Glomerular endothelial cell (primary cell): ENCODE measurements at regions not wholly inside any gene's neighbourhood (a gene's known extent, or its start where the extent isn't known, plus 50 kb on each side); places are given as distances from the start of the nearest gene placed in this dataset.

Source experiments
- DNase-seq: peaks from one replicate; pipeline ENCODE4 v3.0.0-alpha.2; 2011; ENCODE audit warnings: low read depth, low spot score; ENCODE audit errors: extremely low read depth

DNA sequence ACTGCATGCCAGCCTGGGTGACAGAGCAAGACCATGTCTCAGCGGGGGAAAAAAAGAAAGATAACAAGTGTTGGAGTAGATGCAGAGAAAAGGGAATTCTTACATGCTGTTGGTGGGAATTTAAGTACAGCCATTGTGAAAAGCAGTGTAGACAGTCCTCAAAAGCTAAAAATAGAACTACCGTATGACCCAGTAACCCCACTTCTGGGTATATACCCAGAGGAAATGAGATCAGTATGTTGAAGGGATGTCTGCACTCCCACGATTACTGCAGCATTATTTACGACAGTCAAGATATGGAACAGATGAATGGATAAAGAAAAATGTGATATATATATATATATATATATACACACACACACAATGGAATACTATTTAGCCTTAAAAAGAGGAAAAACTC, 225.3 kb upstream of the SLC24A2 start:
- DNase-seq, result no peak

GRCh38 chr9:20012232-20012631, 223.4 kb upstream of the SLC24A2 start:
- DNase-seq, result no peak

DNA sequence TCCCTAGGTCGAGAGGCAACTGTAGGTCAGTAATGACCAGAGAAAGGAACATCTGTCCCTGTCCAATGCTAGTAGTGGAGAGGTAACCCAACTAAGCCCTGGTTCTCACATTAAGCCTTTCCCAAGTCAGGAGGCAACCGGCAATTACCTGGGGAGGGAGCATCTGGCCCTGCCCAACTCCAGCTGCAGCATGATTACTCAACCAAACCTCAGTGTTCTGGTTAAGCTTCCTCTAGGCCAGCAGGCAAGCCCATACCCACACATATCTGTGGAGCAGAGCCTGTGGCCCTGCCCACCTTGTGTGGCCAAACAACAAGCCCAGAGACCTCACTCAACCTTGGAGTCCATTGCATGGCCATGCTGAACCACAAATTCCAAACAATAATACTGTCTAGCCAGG, 220.8 kb upstream of the SLC24A2 start:
- DNase-seq, result no peak

GRCh38 chr9:20002011-20002410, 213.2 kb upstream of the SLC24A2 start:
- DNase-seq, result no peak

DNA sequence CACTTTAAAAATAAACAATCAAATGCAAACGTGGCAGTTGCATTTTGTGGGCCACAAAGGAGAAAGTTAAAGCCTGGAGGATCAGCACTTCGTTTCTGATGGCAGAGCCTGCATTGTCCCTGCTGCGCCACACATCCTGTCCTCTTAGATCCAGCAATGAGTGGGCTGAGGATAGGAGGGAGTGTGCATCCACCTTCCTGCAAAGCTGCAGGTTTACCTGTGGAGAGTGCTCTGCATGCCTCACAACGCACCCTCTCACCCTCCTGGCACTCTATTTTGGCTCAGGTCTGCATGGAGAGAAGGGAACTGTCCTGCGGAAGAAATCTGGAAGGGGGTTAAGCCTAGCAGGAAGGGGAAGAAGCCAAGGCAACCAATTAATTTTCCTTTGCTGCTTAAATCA, 212.2 kb upstream of the SLC24A2 start:
- no peak for DNase-seq

- DNase-seq, result no peak
These were observed 210.7 kb upstream of the SLC24A2 start for GRCh38 chr9:19999491-20000057.

- no peak for DNase-seq
These were observed 210.1 kb upstream of the SLC24A2 start for GRCh38 chr9:19998823-19999455.

- DNase-seq, result no peak
These were observed 209.3 kb upstream of the SLC24A2 start for GRCh38 chr9:19998153-19998552.

DNA sequence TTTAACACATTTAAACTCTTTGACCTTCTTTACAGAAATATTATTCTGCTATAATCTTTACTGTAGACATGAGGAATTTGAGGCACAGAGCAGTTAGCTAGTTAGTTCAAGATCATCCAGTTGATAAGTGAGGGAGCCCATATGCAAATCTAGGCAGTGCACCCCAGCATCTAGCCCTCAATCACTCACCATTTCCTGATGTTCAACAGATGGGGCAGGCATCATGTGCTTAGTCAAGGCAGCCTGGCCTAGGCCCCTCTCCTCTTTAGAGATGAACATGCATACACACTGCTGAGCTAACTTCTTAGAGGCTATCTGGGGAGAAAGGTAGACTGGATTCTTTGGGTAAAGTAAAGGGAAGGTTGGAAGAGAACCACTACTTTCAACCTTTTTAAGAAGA, 206.8 kb upstream of the SLC24A2 start:
- DNase-seq, result no peak

GRCh38 chr9:19994296-19994695, 205.5 kb upstream of the SLC24A2 start:
- DNase-seq, result no peak

GRCh38 chr9:19992556-19992955, 203.7 kb upstream of the SLC24A2 start:
- DNase-seq, result no peak

DNA sequence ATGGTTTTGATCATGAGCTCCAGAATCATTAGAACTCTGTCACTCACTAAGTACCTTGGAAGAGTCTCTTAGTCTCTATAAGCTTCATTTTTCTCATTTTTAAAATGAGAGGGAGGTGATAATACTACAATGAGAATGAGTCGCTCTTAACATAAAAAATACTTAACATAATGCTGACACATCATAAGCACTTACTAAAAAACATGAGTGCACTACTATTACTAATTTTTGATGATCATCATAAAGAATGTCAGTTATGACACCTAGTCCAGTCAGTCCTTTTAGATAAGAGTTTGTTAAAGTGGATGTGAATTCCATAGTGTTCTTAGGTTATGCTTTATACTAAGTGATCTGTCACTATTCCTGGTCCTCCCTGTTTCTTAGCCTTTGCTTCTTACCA, 200.4 kb upstream of the SLC24A2 start:
- no peak for DNase-seq

DNA sequence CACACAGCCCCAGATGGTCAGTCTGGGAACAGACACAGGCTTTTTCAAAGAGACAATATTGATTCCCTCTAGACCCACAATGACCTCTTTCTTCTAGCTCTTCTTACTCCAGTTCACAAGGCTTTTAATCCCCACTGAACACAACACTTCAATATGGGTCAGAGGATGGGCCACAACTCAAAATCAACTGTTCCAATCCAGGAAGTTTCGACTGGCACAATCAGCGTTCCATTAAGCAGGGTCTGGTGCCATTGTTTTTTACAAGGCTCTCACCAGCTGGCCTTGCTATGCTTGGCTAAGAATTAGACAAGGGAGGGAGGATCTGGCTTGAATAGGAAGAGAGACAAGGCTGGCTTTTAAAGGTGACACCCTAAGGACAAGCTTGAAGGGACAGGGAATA, 199.4 kb upstream of the SLC24A2 start:
- no peak for DNase-seq

DNA sequence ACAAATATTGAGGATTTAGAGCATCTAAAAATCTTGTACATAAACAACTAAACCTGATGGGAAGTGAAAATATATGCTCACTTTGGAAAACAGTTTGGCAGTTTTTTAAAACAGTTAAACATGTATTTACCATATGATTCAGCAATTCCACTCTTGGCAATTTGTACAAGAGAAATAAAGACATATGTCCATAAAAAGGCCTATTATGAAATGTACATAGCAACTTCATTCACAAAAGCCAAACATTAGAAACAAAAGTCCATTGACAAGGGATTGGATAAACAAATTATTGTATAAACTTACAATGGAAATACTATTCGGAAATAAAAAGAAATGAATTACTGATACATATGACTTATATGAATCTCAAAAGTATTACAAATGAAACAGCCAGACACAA, 196.2 kb upstream of the SLC24A2 start:
- DNase-seq, result no peak

GRCh38 chr9:19976226-19976625, 187.4 kb upstream of the SLC24A2 start:
- no peak for DNase-seq

DNA sequence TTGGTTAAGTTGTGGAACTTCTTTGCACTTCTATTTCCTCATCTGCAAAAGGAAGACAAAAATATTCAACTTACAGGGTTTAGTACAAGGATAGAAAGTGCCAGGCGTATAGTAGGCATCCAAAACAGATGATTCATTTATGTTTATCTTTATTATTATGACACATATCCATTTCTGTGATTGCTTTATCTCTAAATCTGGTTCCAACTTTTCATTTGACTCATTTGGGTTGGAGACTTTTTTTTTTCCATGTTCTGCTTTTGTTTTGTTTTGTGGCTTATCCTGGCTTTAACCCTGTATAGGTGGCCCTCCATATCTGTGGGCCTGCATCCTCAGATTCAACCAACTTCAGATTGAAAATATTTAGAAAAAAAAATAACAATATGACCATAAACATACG, 186.7 kb upstream of the SLC24A2 start:
- DNase-seq, result no peak

DNA sequence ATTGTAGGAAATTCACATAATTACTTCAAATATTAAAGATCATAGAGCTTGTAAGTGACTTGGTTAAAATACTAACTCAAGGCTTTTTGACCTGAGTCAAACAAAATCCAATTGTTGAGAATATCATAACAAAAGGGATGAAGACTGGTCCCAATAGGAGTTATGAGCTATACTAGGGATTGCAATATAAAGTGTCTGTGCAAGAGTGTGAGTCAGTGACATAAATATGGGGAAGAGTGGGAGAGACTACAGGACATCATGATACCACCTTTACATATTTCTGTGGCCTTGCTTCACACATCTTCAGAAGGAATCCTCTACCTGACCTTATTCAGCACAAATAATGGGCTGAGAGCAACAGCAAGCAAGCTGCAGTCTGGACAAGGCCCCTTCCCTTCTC, 180.9 kb upstream of the SLC24A2 start:
- DNase-seq, result no peak

DNA sequence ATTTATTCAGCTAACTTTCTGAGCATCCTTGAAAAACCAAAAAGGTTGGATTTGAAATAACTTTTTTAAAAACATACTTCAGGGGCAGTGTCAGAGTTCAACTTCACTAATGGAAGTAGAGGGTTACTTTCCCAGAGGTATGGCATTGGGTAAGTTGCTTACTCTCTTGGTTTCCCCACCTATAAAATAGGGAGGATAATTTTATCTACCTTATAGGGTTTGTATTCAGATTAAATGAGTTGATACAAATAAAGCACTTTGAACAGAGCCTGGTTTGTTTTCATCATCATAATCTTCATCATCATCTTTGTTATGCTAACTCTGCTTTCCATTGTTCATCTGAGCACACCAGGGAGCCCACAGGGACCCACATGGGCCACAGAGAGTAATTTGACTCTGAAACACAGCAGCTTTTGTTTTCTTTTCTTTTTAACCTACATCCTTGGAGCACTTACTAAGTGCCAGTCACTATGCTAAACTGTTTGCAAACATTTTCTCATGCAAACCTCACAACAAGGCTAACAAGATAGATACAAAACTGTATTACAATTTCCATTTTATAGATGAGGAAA, 179.1 kb upstream of the SLC24A2 start:
- no peak for DNase-seq

DNA sequence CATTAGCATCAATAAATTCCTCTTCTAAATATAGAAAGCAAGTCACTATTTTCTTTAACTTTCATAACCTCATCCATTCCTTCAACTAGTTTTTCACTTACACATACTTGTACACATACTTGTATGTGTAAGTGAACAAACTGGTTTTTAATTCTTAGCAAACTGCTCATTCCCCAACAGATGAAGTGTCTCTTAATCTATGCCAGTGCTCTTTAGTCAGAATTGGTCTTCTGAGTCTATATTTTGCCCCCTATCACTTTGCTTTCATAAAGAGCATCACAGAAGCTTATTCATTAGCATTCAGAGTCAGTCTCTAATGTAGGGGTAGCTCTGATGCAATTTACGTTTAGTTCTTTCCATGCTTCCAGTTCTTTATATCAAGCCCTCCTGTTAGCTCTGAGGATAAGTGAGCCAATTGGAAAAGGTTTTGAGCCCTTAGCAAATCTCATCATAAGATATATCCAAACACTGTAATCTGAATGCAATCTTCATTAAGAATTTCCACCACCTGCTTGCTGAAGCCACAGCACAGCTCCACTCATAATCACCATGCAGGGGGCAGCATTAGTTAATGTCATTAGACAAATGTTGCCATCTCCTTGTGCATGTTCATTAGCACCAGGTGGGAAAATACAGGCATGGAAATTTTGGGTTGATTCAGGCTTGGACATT, 178.5 kb upstream of the SLC24A2 start:
- no peak for DNase-seq

DNA sequence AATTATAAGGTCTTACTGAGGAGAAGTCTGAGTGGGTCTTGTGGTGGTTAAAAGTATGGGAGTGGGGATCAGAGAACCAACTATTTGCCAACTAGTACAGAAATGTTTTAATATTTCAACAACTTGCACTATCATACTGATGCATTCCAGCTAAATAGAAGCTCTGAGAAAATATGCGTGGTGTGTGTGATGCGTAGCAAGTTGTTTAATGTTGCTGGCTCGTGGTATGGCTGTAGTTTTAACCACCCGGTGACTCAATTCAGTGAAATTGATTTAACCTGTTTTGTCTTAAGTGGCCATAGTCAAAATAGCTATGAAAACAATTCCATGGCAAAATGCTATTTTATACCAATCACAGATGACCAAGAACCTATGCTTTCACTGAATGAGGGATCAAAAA, 176.5 kb upstream of the SLC24A2 start:
- DNase-seq, result no peak

GRCh38 chr9:19947996-19948395, 159.2 kb upstream of the SLC24A2 start:
- DNase-seq, result no peak

DNA sequence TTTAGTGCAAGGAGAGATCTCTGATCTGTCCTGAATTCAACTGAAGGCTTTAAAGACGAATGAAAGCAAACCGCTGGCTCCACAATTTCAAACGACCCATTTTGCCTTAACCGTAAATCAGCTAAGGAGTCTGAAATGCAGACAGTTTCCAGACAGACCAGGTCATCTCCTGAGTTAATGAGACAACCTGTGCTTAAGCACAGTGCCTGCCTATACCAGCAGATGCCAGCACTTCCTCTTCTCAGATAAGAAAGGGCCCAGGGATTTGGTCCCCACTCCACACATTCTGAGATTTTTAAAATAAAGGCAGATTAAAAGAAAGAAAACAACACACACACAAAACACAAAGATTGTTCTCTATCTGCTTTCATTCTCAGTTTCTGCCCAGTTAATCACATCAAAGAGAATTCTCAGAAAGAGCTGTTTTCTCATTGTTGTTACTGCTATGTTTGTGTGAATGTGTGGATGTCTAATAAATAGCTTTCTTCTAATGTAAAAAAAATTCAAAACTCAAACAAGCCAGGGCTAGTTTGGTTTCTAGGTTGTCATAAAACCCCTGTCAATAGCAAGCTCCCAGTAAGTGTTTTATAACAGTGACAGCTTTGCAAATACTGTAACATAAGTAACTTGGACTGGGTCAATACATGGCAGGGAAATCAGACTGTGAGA, 157.7 kb upstream of the SLC24A2 start:
- DNase-seq, result no peak
